WERI-Rb-1 (cell line): ENCODE measurements at regions not wholly inside any gene's neighbourhood (a gene's known extent, or its start where the extent isn't known, plus 50 kb on each side); places are given as distances from the start of the nearest gene placed in this dataset.

ENCODE experiments used
- DNase-seq: peaks from one replicate; pipeline ENCODE4 v3.0.0-alpha.2; 2020
- H3K27ac ChIP-seq: fragments of 250-450 bp; sonication (Bioruptor Pico); 2 replicates; pipeline ENCODE4 v1.5.1; 2020; ENCODE audit warnings: mild to moderate bottlenecking, moderate library complexity
- H3K27me3 ChIP-seq: fragments of 250-450 bp; sonication (Bioruptor Pico); 2 replicates; pipeline ENCODE4 v1.5.1; 2021; ENCODE audit warnings: mild to moderate bottlenecking, low read depth, moderate library complexity; ENCODE audit not compliant: insufficient read depth, severe bottlenecking
- H3K36me3 ChIP-seq: fragments of 250-450 bp; sonication (Bioruptor Pico); 2 replicates; pipeline ENCODE4 v1.5.1; 2020; ENCODE audit warnings: mild to moderate bottlenecking, moderate library complexity
- H3K4me3 ChIP-seq: 2 replicates; pipeline ENCODE4 v1.5.1; 2011; ENCODE audit warnings: low read depth, mild to moderate bottlenecking, control low read depth, low read length
- H3K9me3 ChIP-seq: fragments of 250-450 bp; sonication (Bioruptor Pico); 2 replicates; pipeline ENCODE4 v1.5.1; 2021; ENCODE audit warnings: mild to moderate bottlenecking, moderate library complexity; ENCODE audit not compliant: severe bottlenecking
- CTCF ChIP-seq: IDR thresholded peaks from 2 replicates; pipeline ENCODE4 v1.5.1; 2011; ENCODE audit warnings: low read depth, mild to moderate bottlenecking, control low read depth, inconsistent platforms, low read length

DNA sequence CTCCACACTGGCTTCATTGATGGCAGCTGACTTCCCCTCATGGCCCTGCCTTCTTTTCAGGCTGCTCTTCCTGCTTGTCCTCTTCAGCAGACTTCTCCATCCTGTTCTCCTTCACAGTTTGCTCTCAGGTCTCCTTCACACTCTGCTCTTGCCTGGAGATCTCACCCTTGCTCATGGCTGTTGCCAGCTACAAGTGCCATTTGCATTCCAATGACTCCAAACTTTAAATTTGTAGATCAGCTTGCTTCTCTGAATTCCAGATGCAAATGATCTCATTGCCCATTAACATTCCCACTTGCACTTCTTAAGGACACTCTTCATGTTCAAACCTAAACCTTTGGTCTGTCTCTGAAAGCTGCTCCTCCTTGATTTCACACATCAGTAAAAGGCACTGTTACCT lies 343.0 kb downstream of the QKI start:
- DNase-seq = no peak
- no peak overlapping the region for H3K27ac ChIP-seq
- TF ChIP-seq CTCF = no peak
- H3K9me3 ChIP-seq = no peaks in the 10 kb centered on the region
- H3K4me3 ChIP-seq = no peak overlapping the region
- no peaks in the 10 kb centered on the region for H3K36me3 ChIP-seq
- no peaks in the 10 kb centered on the region for H3K27me3 ChIP-seq

DNA sequence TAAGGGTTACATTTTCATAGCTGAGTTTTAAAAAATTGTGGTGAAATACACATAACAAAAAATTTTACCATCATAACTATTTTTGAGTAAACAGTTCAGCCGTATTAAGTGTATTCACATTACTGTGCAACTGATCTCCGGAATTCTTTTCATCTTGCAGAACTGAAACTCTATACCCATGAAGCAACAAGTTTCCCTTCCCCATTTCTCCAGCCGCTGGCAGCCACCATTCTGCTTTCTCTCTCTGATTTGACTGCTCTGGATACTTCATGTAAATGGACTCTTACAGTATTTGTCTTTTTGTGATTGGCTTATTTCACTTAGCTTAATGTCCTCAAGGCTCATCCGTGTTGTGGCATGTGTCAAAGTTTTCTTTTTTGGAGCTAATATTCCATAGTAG lies 341.6 kb downstream of the QKI start:
- Histone ChIP-seq H3K4me3 (no peak overlapping the region), H3K27me3 (no peaks in the 10 kb centered on the region), H3K36me3 (no peaks in the 10 kb centered on the region), H3K27ac (no peak overlapping the region), H3K9me3 (no peaks in the 10 kb centered on the region)
- no peak for TF ChIP-seq CTCF
- no peak for DNase-seq

GRCh38 chr6:163754866-163755265 lies 340.3 kb downstream of the QKI start:
- H3K4me3 ChIP-seq = no peak overlapping the region
- H3K36me3 ChIP-seq = no peaks in the 10 kb centered on the region
- H3K27ac ChIP-seq = no peak overlapping the region
- no peak for DNase-seq
- H3K9me3 ChIP-seq = no peaks in the 10 kb centered on the region
- no peak for TF ChIP-seq CTCF
- no peaks in the 10 kb centered on the region for H3K27me3 ChIP-seq

- no peak overlapping the region for H3K27ac ChIP-seq
- no peak for DNase-seq
- TF ChIP-seq CTCF = no peak
- H3K4me3 ChIP-seq = no peak overlapping the region
- no peaks in the 10 kb centered on the region for H3K36me3 ChIP-seq
- H3K9me3 ChIP-seq = no peaks in the 10 kb centered on the region
- H3K27me3 ChIP-seq = no peaks in the 10 kb centered on the region
Observed at GRCh38 chr6:163753430-163753829, 338.9 kb downstream of the QKI start.

- Histone ChIP-seq H3K4me3 (no peak overlapping the region), H3K36me3 (no peaks in the 10 kb centered on the region), H3K27ac (no peak overlapping the region), H3K9me3 (no peaks in the 10 kb centered on the region), H3K27me3 (no peaks in the 10 kb centered on the region)
- no peak for DNase-seq
- TF ChIP-seq CTCF = no peak
Observed at GRCh38 chr6:163752446-163752845, 337.9 kb downstream of the QKI start.

- Histone ChIP-seq H3K36me3 (no peaks in the 10 kb centered on the region), H3K4me3 (no peak overlapping the region), H3K27me3 (no peaks in the 10 kb centered on the region), H3K9me3 (no peaks in the 10 kb centered on the region), H3K27ac (no peak overlapping the region)
- TF ChIP-seq CTCF = no peak
- DNase-seq = no peak
Observed at GRCh38 chr6:163751032-163751525, 336.6 kb downstream of the QKI start.
